NCI-H146 (cell line): ENCODE measurements at regions not wholly inside any gene's neighbourhood (a gene's known extent, or its start where the extent isn't known, plus 50 kb on each side); places are given as distances from the start of the nearest gene placed in this dataset.

Experiments used
- DNase-seq: peaks from one replicate; lab custom pipeline; 2025; lab: John Stamatoyannopoulos, UW

- no peak for DNase-seq
Observed at GRCh38 chr2:222993920-222994650, 57.9 kb upstream of the KCNE4 start.

GRCh38 chr2:222998459-222998858 lies 53.5 kb upstream of the KCNE4 start:
- DNase-seq, result no peak

GRCh38 chr2:223000872-223001796 lies 50.9 kb upstream of the KCNE4 start:
- peak; percentile 73 for DNase-seq

- no peak for DNase-seq
Observed at GRCh38 chr2:223001797-223002175, 50.2 kb upstream of the KCNE4 start.
